Immature natural killer cell (primary cell): ENCODE measurements at regions not wholly inside any gene's neighbourhood (a gene's known extent, or its start where the extent isn't known, plus 50 kb on each side); places are given as distances from the start of the nearest gene placed in this dataset.
A peak's percentile ranks its signal among the peaks of the same experiment; 100 is the strongest.
"Not testable (repeated sequence)": the region's sequence is repeated elsewhere in the genome, so short reads cannot be mapped to it uniquely, and the experiment has no call there.

Experiments
- DNase-seq, 3 donors: peaks; one replicate each; pipeline ENCODE4 v3.0.0; 2022; ENCODE audit warnings: mixed read lengths in 1 of 3
- H3K27ac Mint-ChIP-seq, 6 donors: one replicate each; pipeline ENCODE4 v1.8.0; 2020; ENCODE audit warnings: mixed read lengths in 6 of 6, mild to moderate bottlenecking in 5 of 6, inconsistent platforms in 4 of 6, moderate library complexity in 3 of 6
- H3K27me3 Mint-ChIP-seq, 3 donors: one replicate each; pipeline ENCODE4 v1.8.0; 2020 to 2021; ENCODE audit warnings: low read depth in 3 of 3, mild to moderate bottlenecking in 3 of 3, mixed read lengths in 3 of 3, moderate library complexity in 3 of 3, inconsistent platforms in 1 of 3
- H3K36me3 Mint-ChIP-seq, 3 donors: one replicate each; pipeline ENCODE4 v1.8.0; 2020; ENCODE audit warnings: mixed read lengths in 3 of 3, inconsistent platforms in 2 of 3, mild to moderate bottlenecking in 2 of 3
- H3K4me1 Mint-ChIP-seq, 2 donors: one replicate each; pipeline ENCODE4 v1.8.0; 2020; ENCODE audit warnings: inconsistent platforms in 2 of 2, mild to moderate bottlenecking in 2 of 2, mixed read lengths in 2 of 2, moderate library complexity in 1 of 2
- H3K4me3 Mint-ChIP-seq, 5 donors: one replicate each; pipeline ENCODE4 v1.8.0; 2020; ENCODE audit warnings: mild to moderate bottlenecking in 5 of 5, mixed read lengths in 5 of 5, inconsistent platforms in 3 of 5, moderate library complexity in 3 of 5
- H3K9me3 Mint-ChIP-seq, 6 donors: one replicate each; pipeline ENCODE4 v1.8.0; 2020; ENCODE audit warnings: mild to moderate bottlenecking in 6 of 6, mixed read lengths in 6 of 6, inconsistent platforms in 4 of 6, moderate library complexity in 3 of 6

DNA sequence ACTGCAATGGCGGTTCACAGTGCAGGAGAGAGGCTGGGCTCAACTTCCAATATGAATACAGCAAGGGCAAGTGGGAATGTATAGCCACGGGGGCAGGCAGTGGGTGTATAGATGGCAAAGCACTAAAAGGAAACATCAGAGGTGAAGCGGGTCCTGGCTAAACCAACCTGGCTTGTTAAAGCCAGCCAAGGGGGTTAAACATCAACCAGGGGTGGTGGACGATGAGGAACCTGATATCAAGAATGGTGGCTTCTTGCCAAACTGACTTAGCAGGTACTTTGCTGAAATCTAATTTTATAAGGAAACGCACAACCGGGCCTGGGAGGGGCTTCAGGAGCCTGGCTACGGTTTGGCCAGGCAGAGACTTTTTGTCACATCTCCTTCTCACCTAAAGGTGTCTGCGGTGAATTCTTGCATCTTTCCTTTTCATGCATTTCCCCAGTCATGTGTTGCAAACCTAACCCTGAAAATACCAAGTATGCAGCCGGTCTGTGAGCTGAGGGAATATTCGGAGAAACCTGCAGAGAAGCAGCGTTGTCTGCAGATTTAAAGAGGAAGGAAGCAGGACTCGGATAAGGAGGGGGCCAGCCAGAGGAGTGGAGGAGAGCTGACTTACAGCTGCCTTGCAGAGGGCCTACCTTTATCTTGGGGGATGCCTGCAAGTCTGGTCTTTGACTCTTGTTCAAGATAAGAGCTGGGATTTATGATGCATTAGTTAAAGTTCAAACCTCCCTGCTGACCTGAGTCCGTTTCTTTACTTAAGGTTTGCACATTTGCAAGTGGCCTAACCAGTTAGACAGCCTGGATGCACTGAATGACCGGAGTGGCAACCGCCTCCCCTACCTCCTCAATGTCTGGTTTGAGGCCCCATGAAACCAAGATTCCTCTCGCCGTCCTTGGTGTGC lies 309.1 kb upstream of the USP9Y start:
- H3K27me3 Mint-ChIP-seq, H3K4me1 Mint-ChIP-seq, H3K36me3 Mint-ChIP-seq, H3K9me3 Mint-ChIP-seq: not testable (repeated sequence)
- peak in 2 of 3 donors; percentile 0 to 3 for DNase-seq
- Mint-ChIP-seq H3K27ac (peak overlapping the region in 1 of 6 donors; percentile 66), H3K4me3 (peak overlapping the region in 1 of 5 donors; percentile 82)

DNA sequence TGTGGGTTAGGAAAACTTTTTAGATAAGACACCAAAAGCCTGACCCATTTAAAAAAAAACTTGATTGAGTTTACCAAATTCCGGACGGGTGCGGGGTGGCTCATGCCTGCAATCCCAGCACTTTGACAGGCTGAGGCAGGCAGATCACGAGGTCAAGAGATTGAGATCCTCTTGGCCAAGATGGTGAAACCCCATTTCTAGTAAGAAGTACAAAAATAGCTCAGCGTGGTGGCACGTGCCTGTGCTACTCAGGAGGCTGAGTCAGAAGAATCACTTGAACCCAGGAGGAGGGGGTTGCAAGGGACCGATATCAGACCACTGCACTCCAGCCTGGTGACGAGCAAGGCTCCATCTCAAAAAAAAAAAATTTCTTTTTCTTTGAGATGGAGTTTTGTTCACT lies 307.8 kb upstream of the USP9Y start:
- H3K9me3 Mint-ChIP-seq = no peaks in the 10 kb centered on the region
- H3K27ac Mint-ChIP-seq = no peak overlapping the region
- H3K27me3 Mint-ChIP-seq = peaks cover 0 to 2% (median 0%) of the 10 kb centered on the region in 3 donors
- DNase-seq = no peak
- no peaks in the 10 kb centered on the region for H3K4me1 Mint-ChIP-seq
- peaks cover 0 to 4% (median 0%) of the 10 kb centered on the region in 3 donors for H3K36me3 Mint-ChIP-seq
- no peak overlapping the region for H3K4me3 Mint-ChIP-seq

DNA sequence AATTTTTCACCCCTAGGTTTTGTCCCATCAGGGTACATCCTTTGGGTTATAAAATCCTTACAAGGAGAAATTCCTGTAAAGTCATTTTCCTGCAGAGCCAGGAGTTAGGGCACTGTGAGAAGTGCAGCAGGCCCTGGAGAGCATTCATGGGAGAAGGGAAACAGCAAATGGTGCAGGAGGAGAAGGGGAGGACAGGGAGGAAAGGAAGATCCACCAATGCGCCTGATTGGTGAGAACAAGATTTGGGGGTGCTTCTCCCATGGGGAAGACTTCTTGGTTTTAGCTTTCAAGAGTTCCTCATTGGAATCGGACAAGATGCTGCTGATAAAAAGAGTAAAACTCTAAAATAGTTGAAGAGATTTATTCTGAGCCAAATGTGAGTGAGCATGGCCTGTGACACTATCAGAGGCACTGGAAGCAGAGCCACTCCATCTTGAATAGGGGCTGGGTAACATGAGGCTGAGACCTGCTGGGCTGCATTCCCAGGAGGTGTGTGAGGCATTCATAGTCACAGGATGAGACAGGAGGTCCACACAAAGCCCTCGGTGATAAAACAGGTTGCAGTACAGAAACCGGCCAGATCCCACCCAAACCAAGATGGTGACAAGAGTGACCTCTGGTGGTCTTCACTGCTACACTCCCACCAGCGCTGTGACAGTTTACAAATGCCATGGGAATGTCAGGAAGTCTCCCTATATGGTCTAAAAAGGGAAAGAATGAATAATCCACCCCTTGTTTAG lies 305.5 kb upstream of the USP9Y start:
- not testable (repeated sequence) for H3K4me1 Mint-ChIP-seq, H3K36me3 Mint-ChIP-seq, DNase-seq, H3K9me3 Mint-ChIP-seq, H3K27me3 Mint-ChIP-seq, H3K27ac Mint-ChIP-seq, H3K4me3 Mint-ChIP-seq

DNA sequence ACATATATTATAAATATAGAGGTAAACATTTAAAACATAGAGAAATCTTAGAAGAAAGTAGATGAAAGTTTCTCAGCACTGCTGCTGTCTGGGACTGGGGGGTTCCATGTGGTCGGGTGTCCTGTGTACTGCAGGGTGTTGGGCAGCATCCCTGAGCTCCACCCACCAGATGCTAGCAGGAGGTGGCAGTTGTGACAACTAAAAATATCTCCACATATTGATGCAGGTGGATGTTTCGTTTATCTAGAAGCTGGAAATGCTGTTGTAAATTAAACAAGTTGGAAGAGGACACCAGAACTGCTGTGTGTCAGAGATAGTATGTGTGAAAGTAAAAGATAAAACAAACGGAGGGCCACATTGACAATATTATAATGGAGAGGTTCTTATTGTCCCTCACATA lies 297.1 kb upstream of the USP9Y start:
- Mint-ChIP-seq H3K36me3 (no peaks in the 10 kb centered on the region), H3K4me1 (no peaks in the 10 kb centered on the region), H3K27me3 (no peaks in the 10 kb centered on the region), H3K4me3 (no peak overlapping the region), H3K9me3 (no peaks in the 10 kb centered on the region), H3K27ac (no peak overlapping the region)
- no peak for DNase-seq

DNA sequence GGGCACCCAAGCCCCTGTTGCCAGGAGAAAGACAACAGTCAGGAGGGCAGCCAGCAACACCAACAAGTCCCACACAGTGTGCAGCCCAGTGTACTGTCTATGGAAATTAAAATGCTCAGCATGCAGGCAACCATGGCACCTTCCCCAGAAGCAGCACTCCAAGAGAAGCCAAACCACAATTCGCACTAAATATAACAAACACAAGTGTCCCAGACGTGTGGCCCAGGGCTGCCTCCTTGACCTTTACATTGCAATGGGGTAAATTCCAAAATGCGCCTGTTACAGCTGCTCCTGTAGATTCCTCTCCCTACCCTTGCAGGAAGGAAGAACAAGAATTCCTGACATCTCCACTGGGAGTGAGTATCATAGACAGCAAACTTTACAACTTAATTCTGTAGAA lies 292.8 kb upstream of the USP9Y start:
- Mint-ChIP-seq H3K36me3 (no peaks in the 10 kb centered on the region), H3K4me3 (no peak overlapping the region), H3K9me3 (no peaks in the 10 kb centered on the region), H3K4me1 (no peaks in the 10 kb centered on the region), H3K27me3 (no peaks in the 10 kb centered on the region), H3K27ac (no peak overlapping the region)
- no peak for DNase-seq

DNA sequence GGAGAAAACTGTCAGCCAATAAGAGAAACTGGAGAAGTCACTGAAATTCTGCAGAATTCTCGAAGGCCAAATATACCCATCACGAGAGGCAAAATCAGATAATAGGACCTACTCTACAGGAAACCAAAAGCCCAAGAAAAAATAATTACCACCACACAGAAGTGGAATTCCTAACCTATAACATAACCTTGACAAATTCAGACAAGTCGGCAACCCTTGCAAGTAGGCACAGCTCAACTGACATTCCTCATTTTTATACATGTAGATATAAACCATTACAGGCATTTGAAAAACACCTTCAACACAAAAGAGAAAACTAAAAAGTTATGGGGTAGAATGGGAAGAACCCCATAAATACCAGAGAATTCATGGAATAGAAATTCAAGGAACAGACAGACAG lies 290.3 kb upstream of the USP9Y start:
- peaks cover 0 to 1% (median 0%) of the 10 kb centered on the region in 6 donors for H3K9me3 Mint-ChIP-seq

DNA sequence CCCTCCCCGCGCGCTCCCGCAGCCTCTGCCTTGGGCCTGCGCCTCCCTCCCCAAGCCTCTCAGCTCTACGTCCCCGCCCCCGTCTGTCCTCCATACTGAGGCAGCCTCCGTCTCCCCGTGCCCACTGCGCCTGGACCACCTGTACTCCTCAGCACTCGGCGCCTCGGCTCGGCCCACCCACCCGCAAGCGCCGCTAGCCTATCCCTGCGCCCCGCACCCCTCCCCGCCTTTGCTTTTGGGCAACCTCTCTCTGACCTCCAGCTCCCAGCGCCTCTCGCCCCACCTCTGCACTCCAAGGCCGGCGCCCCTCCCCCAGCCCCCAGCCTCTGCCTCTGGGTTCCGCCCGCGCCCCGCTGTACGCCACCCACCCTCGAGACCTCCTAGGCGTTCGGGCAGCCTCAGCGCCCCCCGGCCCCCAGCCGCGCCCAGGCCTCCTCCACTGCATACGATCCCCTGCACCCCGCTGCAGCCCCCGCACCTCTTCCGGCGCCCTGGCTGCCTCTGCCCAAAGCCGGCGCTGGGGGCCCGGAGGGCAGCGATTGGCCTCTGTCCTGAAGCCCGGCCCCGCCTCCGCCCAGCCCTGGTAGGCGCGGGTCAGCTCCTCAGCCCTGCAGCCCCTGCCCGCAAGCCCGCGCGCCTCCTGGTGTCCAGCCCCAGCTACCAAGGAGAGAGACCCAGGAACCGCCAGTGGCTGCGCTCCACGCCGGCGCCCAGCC lies 279.8 kb upstream of the USP9Y start:
- Mint-ChIP-seq H3K4me3 (peak overlapping the region in 1 of 5 donors; percentile 30), H3K36me3 (no peaks in the 10 kb centered on the region), H3K27me3 (peaks cover 0 to 3% (median 0%) of the 10 kb centered on the region in 3 donors), H3K4me1 (no peaks in the 10 kb centered on the region), H3K9me3 (peaks cover 0 to 1% (median 0%) of the 10 kb centered on the region in 6 donors), H3K27ac (no peak overlapping the region)
- DNase-seq = no peak

More for the DNA sequence above, 290.3 kb upstream of the USP9Y start:
- no peaks in the 10 kb centered on the region for H3K27me3 Mint-ChIP-seq
- no peak overlapping the region for H3K4me3 Mint-ChIP-seq
- no peak overlapping the region for H3K27ac Mint-ChIP-seq
- no peaks in the 10 kb centered on the region for H3K4me1 Mint-ChIP-seq
- DNase-seq = no peak
- H3K36me3 Mint-ChIP-seq = no peaks in the 10 kb centered on the region

DNA sequence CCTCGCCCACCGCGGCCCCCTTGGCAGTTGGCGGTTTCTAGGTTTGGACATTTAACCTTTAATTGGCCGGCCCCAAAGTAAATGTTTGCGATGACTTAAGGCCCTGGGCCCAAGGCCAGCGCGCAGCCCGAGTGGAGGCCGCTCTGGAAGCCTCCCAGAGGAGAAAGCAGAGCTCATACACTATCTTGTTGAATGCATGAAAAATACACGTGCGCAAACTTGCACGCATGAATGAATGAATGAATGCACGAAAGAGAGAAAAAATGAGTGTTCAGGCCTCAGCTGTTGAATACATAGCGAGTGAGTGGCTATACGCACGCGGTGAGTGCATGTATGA lies 279.3 kb upstream of the USP9Y start:
- H3K4me3 Mint-ChIP-seq = peak overlapping the region in 1 of 5 donors; percentile 30

DNA sequence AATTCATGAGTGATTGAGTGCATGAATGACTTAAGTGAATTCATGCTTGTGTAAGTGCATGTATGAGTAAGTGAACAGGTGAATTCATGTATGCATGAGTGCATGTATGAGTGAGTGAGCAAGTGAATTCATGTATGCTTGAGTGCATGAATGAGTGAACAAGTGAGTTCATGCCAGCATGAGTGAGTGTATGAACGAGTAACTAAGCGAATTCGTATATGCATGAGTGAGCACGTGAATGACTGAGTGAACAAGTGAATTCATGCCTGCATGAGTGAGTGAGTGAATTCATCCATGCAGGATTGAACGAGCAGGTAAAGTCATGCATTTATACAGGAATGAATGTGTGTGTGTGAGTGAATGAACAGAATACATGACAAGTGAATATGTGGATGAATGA lies 278.5 kb upstream of the USP9Y start:
- no peaks in the 10 kb centered on the region for H3K36me3 Mint-ChIP-seq
- no peak overlapping the region for H3K4me3 Mint-ChIP-seq

More for the DNA sequence above, 279.3 kb upstream of the USP9Y start:
- peaks cover 0 to 1% (median 0%) of the 10 kb centered on the region in 6 donors for H3K9me3 Mint-ChIP-seq
- no peaks in the 10 kb centered on the region for H3K36me3 Mint-ChIP-seq
- DNase-seq = no peak
- H3K4me1 Mint-ChIP-seq = no peaks in the 10 kb centered on the region
- peaks cover 0 to 3% (median 0%) of the 10 kb centered on the region in 3 donors for H3K27me3 Mint-ChIP-seq
- H3K27ac Mint-ChIP-seq = no peak overlapping the region

DNA sequence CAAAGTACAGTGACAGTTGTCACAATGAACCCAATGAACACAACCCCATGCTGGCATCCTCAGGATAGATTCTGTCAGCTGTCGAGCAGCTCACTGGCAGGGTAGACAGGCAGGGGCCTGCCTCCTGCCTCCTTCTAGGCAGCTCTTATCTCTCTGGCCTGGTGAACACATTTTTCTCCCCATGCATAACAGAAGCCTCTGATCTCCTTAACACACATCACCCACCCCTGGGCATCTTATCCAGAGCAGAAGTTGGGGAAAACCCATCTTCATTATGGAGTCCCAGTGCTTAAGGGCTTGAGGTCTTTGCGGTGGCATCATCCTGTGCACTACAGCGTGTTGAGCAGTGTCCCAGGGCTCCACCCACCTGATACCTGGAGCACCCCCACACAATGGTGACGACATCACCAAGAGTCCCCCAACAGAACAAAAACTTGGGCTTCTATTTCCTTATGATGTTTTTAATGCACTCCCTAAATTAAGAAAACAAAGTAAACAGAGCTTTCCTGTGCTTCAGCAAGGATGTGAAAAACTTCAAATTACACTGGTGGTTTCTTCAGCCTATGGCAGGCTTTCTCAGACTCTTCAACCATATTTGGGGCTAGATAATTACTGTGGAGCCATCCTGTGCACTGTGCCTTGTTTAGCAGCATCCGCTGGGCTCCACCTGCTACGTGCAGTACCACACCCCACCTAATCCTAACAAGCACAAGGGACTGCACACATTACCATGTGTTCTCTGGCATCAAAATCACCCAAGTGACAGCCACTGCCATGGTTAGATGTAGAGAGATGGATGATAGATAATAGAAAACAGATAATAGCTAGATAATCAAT lies 277.4 kb upstream of the USP9Y start:
- H3K4me3 Mint-ChIP-seq = no peak overlapping the region
- peaks cover 0 to 3% (median 0%) of the 10 kb centered on the region in 3 donors for H3K27me3 Mint-ChIP-seq
- no peaks in the 10 kb centered on the region for H3K4me1 Mint-ChIP-seq
- no peak for DNase-seq
- peaks cover 0 to 1% (median 0%) of the 10 kb centered on the region in 6 donors for H3K9me3 Mint-ChIP-seq
- no peaks in the 10 kb centered on the region for H3K36me3 Mint-ChIP-seq
- H3K27ac Mint-ChIP-seq = no peak overlapping the region

More for the DNA sequence above, 278.5 kb upstream of the USP9Y start:
- Mint-ChIP-seq H3K9me3 (peaks cover 0 to 1% (median 0%) of the 10 kb centered on the region in 6 donors), H3K27me3 (peaks cover 0 to 3% (median 0%) of the 10 kb centered on the region in 3 donors), H3K4me1 (no peaks in the 10 kb centered on the region), H3K27ac (no peak overlapping the region)
- DNase-seq = no peak

DNA sequence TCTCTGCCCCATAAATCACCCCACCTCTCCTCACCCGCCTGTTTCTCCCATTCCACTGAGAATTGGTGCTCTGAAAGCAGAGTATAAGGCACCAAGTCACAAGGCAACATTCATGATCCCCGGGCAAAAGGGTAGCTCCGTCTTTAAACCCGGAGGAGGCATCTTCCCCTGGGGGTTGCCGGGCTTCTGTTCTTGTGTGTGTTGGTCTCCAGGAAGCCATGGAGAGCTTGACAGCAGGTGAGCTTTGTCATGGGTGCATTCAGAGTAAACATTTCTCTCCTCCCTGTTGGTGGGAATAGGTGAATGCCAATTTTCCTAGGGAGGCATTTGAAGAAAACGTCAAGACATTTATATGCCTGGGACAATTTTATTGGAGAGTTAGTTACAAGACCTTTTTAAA lies 275.5 kb upstream of the USP9Y start:
- Mint-ChIP-seq H3K4me3 (no peak overlapping the region), H3K9me3 (peaks cover 0 to 2% (median 0%) of the 10 kb centered on the region in 6 donors), H3K4me1 (no peaks in the 10 kb centered on the region), H3K27ac (no peak overlapping the region), H3K27me3 (peaks cover 0 to 5% (median 0%) of the 10 kb centered on the region in 3 donors), H3K36me3 (no peaks in the 10 kb centered on the region)
- DNase-seq = no peak

DNA sequence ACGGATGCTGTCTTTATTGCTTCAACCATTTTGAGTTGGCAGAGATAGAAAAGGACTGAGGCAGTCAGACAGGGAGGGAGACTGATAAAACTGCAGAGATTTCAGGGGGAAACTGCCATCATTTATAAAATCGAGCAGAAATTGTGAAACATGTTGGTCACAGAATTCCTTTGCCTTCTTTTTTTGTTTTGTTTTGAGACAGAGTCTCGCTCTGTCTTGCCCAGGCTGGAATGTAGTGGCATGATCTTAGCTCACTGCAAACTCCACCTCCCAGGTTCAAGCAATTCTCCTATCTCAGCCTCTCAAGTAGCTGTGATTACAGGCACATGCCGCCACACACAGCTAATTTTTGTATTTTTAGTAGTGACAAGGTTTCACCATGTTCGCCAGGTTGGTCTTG lies 273.7 kb upstream of the USP9Y start:
- Mint-ChIP-seq H3K36me3 (no peaks in the 10 kb centered on the region), H3K4me1 (no peaks in the 10 kb centered on the region), H3K9me3 (peaks cover 0 to 3% (median 0%) of the 10 kb centered on the region in 6 donors), H3K27me3 (peaks cover 0 to 6% (median 0%) of the 10 kb centered on the region in 3 donors), H3K27ac (no peak overlapping the region), H3K4me3 (no peak overlapping the region)
- DNase-seq = no peak

DNA sequence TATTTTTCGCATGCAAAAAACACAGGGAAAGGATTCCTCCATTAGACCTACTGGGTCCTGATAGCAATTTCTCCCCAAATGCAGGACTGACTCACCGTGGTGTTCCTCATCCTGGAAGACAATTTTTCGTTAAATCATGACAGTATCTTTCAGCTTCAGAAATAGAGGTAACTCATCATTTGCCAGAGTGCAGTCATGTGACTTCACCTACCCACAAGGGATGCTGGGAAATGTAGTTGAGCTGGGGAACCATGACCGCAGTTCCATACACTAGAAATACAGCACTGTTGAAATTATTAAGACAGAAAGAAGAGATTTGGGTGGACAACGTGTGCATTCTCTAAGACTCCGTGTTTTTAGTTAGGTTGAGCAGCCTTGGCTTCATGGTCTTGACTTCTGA lies 269.5 kb upstream of the USP9Y start:
- Mint-ChIP-seq H3K27ac (no peak overlapping the region), H3K9me3 (peaks cover 0 to 2% (median 0%) of the 10 kb centered on the region in 6 donors), H3K27me3 (peaks cover 0 to 5% (median 0%) of the 10 kb centered on the region in 3 donors), H3K4me3 (no peak overlapping the region), H3K4me1 (no peaks in the 10 kb centered on the region), H3K36me3 (no peaks in the 10 kb centered on the region)
- no peak for DNase-seq
